GM20431 (cell line): ENCODE measurements at regions not wholly inside any gene's neighbourhood (a gene's known extent, or its start where the extent isn't known, plus 50 kb on each side); places are given as distances from the start of the nearest gene placed in this dataset.

Experiments used
- in situ Hi-C: fragments of 300-500 bp; cut with MseI, MboI; formaldehyde crosslinking; loops from one replicate; pipeline ENCODE4 v1.15.0; 2020; ENCODE audit warnings: low sequenced_read_pairs; ENCODE audit not compliant: unreplicated experiment

- in situ Hi-C loops = no loop called here
These were observed 225.6 kb upstream of the FGGY start for GRCh38 chr1:59071289-59071688.

- in situ Hi-C loops = no loop called here
These were observed 224.9 kb upstream of the FGGY start for GRCh38 chr1:59071876-59072582.

GRCh38 chr1:59072583-59072947 lies 224.3 kb upstream of the FGGY start:
- in situ Hi-C loops = no loop called here

- in situ Hi-C loops = no loop called here
These were observed 222.3 kb upstream of the FGGY start for GRCh38 chr1:59074598-59074997.

GRCh38 chr1:59075021-59075420 lies 221.9 kb upstream of the FGGY start:
- in situ Hi-C loops = no loop called here

- in situ Hi-C loops = no loop called here
These were observed 220.3 kb upstream of the FGGY start for GRCh38 chr1:59076612-59077011.

GRCh38 chr1:59077466-59078069 lies 219.3 kb upstream of the FGGY start:
- in situ Hi-C loops = no loop called here

- in situ Hi-C loops = no loop called here
These were observed 218.7 kb upstream of the FGGY start for GRCh38 chr1:59078070-59078800.

- in situ Hi-C loops = no loop called here
These were observed 218.0 kb upstream of the FGGY start for GRCh38 chr1:59078866-59079265.

- in situ Hi-C loops = no loop called here
These were observed 217.3 kb upstream of the FGGY start for GRCh38 chr1:59079434-59080140.

- in situ Hi-C loops = no loop called here
These were observed 215.7 kb upstream of the FGGY start for GRCh38 chr1:59081181-59081580.

- in situ Hi-C loops = no loop called here
These were observed 215.1 kb upstream of the FGGY start for GRCh38 chr1:59081795-59082194.

- in situ Hi-C loops = no loop called here
These were observed 212.7 kb upstream of the FGGY start for GRCh38 chr1:59083946-59084865.

- in situ Hi-C loops = no loop called here
These were observed 211.8 kb upstream of the FGGY start for GRCh38 chr1:59085101-59085500.

GRCh38 chr1:59089036-59089798 lies 207.7 kb upstream of the FGGY start:
- in situ Hi-C loops = no loop called here

- in situ Hi-C loops = no loop called here
These were observed 206.9 kb upstream of the FGGY start for GRCh38 chr1:59089922-59090457.

- in situ Hi-C loops = no loop called here
These were observed 204.8 kb upstream of the FGGY start for GRCh38 chr1:59092126-59092525.

GRCh38 chr1:59094001-59094400 lies 202.9 kb upstream of the FGGY start:
- in situ Hi-C loops = no loop called here

- in situ Hi-C loops = no loop called here
These were observed 200.4 kb upstream of the FGGY start for GRCh38 chr1:59096501-59096900.
